ENCODE measurements at regions not wholly inside any gene's neighbourhood (a gene's known extent, or its start where the extent isn't known, plus 50 kb on each side); places are given as distances from the start of the nearest gene placed in this dataset.

- Histone ChIP-seq H3K4me3 (ENCODE audit: low read length) (no peak overlapping the region), H3K4me2 (ENCODE audit: low read length) (no peak overlapping the region), H3K9ac (ENCODE audit: low read length) (no peak overlapping the region), H3K9me2 (ENCODE audit: insufficient read depth, low read length) (no peaks in the 10 kb centered on the region), H3K36me3 (ENCODE audit: insufficient read depth, low read length) (no peaks in the 10 kb centered on the region), H3K27me3 (ENCODE audit: insufficient read depth, low read depth, low read length) (no peaks in the 10 kb centered on the region), H3F3A (ENCODE audit: insufficient read depth, low read length, poor library complexity, severe bottlenecking) (no peaks in the 10 kb centered on the region), H3K79me2 (replicated peaks; ENCODE audit: insufficient read depth, low read length) (no peaks in the 10 kb centered on the region), H4K20me1 (ENCODE audit: insufficient read depth) (no peaks in the 10 kb centered on the region), H3K9me3 (ENCODE audit: low read length) (no peaks in the 10 kb centered on the region), H2AFZ (ENCODE audit: low read depth, low read length) (no peak overlapping the region), H3K27ac (ENCODE audit: low read length) (no peak overlapping the region)
- no peak for TF ChIP-seq SMC3 (conservative IDR thresholded peaks at IDR 0.05; ENCODE audit: poor library complexity)
- no peak for TF ChIP-seq POLR2AphosphoS5 (IDR thresholded peaks at IDR 0.05)
- TF ChIP-seq EP300 (conservative IDR thresholded peaks at IDR 0.05; ENCODE audit: poor library complexity, severe bottlenecking) = no peak
- no peak for TF ChIP-seq EZH2 (IDR thresholded peaks at IDR 0.05; ENCODE audit: borderline replicate concordance, insufficient read depth, low read length, poor library complexity, severe bottlenecking)
- TF ChIP-seq MXI1 (conservative IDR thresholded peaks at IDR 0.05; ENCODE audit: poor library complexity, severe bottlenecking) = no peak
- no peak for TF ChIP-seq REST (IDR thresholded peaks at IDR 0.05; ENCODE audit: borderline replicate concordance)
- no peak for TF ChIP-seq CTCF (IDR thresholded peaks at IDR 0.05; ENCODE audit: poor library complexity, severe bottlenecking)
- TF ChIP-seq RAD21 (conservative IDR thresholded peaks at IDR 0.05) = no peak
- TF ChIP-seq TAF1 (IDR thresholded peaks at IDR 0.05; ENCODE audit: low read depth) = no peak
These were observed 86.8 kb upstream of the OSBPL8 start for GRCh38 chr12:76646366-76646765.

- Histone ChIP-seq H2AFZ (ENCODE audit: low read depth, low read length) (no peak overlapping the region), H3K79me2 (replicated peaks; ENCODE audit: insufficient read depth, low read length) (no peaks in the 10 kb centered on the region), H3K4me3 (ENCODE audit: low read length) (no peak overlapping the region), H3K9me2 (ENCODE audit: insufficient read depth, low read length) (no peaks in the 10 kb centered on the region), H3K36me3 (ENCODE audit: insufficient read depth, low read length) (no peaks in the 10 kb centered on the region), H3F3A (ENCODE audit: insufficient read depth, low read length, poor library complexity, severe bottlenecking) (no peaks in the 10 kb centered on the region), H3K27me3 (ENCODE audit: insufficient read depth, low read depth, low read length) (no peaks in the 10 kb centered on the region), H3K27ac (ENCODE audit: low read length) (no peak overlapping the region), H3K4me2 (ENCODE audit: low read length) (no peak overlapping the region), H4K20me1 (ENCODE audit: insufficient read depth) (no peaks in the 10 kb centered on the region), H3K9me3 (ENCODE audit: low read length) (no peaks in the 10 kb centered on the region), H3K9ac (ENCODE audit: low read length) (no peak overlapping the region)
- TF ChIP-seq RAD21 (conservative IDR thresholded peaks at IDR 0.05) (no peak), SMC3 (conservative IDR thresholded peaks at IDR 0.05; ENCODE audit: poor library complexity) (no peak), EZH2 (IDR thresholded peaks at IDR 0.05; ENCODE audit: borderline replicate concordance, insufficient read depth, low read length, poor library complexity, severe bottlenecking) (no peak), TAF1 (IDR thresholded peaks at IDR 0.05; ENCODE audit: low read depth) (no peak), CTCF (IDR thresholded peaks at IDR 0.05; ENCODE audit: poor library complexity, severe bottlenecking) (no peak), POLR2AphosphoS5 (IDR thresholded peaks at IDR 0.05) (no peak), MXI1 (conservative IDR thresholded peaks at IDR 0.05; ENCODE audit: poor library complexity, severe bottlenecking) (no peak), EP300 (conservative IDR thresholded peaks at IDR 0.05; ENCODE audit: poor library complexity, severe bottlenecking) (no peak), REST (IDR thresholded peaks at IDR 0.05; ENCODE audit: borderline replicate concordance) (no peak)
These were observed 89.5 kb upstream of the OSBPL8 start for GRCh38 chr12:76649099-76649498.

Measured in neural cell (in vitro differentiated cells).